ENCODE measurements at regions not wholly inside any gene's neighbourhood (a gene's known extent, or its start where the extent isn't known, plus 50 kb on each side); places are given as distances from the start of the nearest gene placed in this dataset.

DNA sequence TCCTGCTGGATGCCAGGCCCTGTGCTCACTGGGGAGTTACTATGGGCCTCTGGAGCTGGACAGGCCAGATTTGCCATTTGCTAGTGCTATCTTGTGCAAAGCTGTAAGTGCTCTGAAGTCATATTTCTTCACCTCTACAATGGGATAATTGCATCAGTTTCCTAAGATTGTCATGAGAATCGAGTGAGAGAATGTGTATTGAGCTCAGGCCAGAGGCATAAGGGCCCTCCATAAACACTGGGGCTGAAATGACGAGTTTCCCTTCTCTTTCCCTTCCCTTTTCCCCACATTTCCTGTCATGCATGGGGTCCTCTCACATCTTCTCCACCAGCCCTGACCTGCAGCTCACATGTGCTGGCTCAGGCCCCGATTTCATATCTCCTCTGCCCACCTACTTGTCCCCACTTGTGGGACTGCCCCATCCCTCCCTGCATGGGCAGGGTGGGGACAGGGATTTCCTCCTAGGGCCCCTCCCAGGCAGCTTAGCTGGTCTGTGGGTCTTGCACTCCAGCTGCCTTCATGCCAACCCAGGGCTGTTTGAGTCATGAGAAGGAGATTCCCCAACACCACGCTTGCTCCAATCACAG is 358.8 kb downstream of the MID1IP1 start:
- TF ChIP-seq, protein P1, sequence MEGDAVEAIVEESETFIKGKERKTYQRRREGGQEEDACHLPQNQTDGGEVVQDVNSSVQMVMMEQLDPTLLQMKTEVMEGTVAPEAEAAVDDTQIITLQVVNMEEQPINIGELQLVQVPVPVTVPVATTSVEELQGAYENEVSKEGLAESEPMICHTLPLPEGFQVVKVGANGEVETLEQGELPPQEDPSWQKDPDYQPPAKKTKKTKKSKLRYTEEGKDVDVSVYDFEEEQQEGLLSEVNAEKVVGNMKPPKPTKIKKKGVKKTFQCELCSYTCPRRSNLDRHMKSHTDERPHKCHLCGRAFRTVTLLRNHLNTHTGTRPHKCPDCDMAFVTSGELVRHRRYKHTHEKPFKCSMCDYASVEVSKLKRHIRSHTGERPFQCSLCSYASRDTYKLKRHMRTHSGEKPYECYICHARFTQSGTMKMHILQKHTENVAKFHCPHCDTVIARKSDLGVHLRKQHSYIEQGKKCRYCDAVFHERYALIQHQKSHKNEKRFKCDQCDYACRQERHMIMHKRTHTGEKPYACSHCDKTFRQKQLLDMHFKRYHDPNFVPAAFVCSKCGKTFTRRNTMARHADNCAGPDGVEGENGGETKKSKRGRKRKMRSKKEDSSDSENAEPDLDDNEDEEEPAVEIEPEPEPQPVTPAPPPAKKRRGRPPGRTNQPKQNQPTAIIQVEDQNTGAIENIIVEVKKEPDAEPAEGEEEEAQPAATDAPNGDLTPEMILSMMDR (IDR thresholded peaks at IDR 0.05; ENCODE audit: insufficient read depth, low read length, poor library complexity, severe bottlenecking): no peak
- no peak for TF ChIP-seq EZH2phosphoT487 (conservative IDR thresholded peaks at IDR 0.05; ENCODE audit: low read length)
